OCI-LY3 (cell line): ENCODE measurements at regions not wholly inside any gene's neighbourhood (a gene's known extent, or its start where the extent isn't known, plus 50 kb on each side); places are given as distances from the start of the nearest gene placed in this dataset.

Experiments used
- H2AFZ ChIP-seq: fragments of 200-600, 300-600 bp; shearing (Covaris generic); 2 replicates; pipeline ENCODE4 v1.6.0; 2014; ENCODE audit warnings: antibody characterized with exemption, low read depth, low read length
- H3K27ac ChIP-seq: fragments of 200-600, 300-600 bp; sonication (generic); 2 replicates; pipeline ENCODE4 v1.5.1; 2014; ENCODE audit warnings: mild to moderate bottlenecking, low read length, moderate library complexity, mixed read lengths
- H3K27me3 ChIP-seq: fragments of 200-600, 300-600 bp; sonication (generic); 2 replicates; pipeline ENCODE4 v1.6.1; 2014; ENCODE audit warnings: low read depth, low read length, mixed read lengths
- H3K36me3 ChIP-seq: fragments of 200-600, 300-600 bp; sonication (generic); replicated peaks from 2 replicates; pipeline ENCODE3; 2014; ENCODE audit warnings: low read depth, low read length, mixed read lengths
- H3K4me1 ChIP-seq: fragments of 300-600, 200-600 bp; sonication (generic); 2 replicates; pipeline ENCODE4 v1.6.1; 2014; ENCODE audit warnings: low read length, mixed read lengths
- H3K4me2 ChIP-seq: fragments of 200-600, 300-600 bp; sonication (generic); 2 replicates; pipeline ENCODE4 v1.6.1; 2014; ENCODE audit warnings: low read length, mixed read lengths
- H3K4me3 ChIP-seq: fragments of 300-600, 200-600 bp; sonication (generic); 2 replicates; pipeline ENCODE4 v1.5.1; 2014; ENCODE audit warnings: antibody characterized with exemption, mild to moderate bottlenecking, low read length, moderate library complexity
- H3K79me2 ChIP-seq: fragments of 300-600, 200-600 bp; shearing (Covaris generic); 2 replicates; pipeline ENCODE4 v1.6.1; 2014; ENCODE audit warnings: mild to moderate bottlenecking, low read length, mixed read lengths
- H3K9ac ChIP-seq: fragments of 300-600, 200-600 bp; shearing (Covaris generic); 2 replicates; pipeline ENCODE4 v1.6.0; 2014; ENCODE audit warnings: mild to moderate bottlenecking, low read length, moderate library complexity
- H3K9me3 ChIP-seq: fragments of 200-600, 300-600 bp; shearing (Covaris generic); 2 replicates; pipeline ENCODE4 v1.6.1; 2014; ENCODE audit warnings: low read length, mixed read lengths; ENCODE audit not compliant: insufficient read depth
- H4K20me1 ChIP-seq: fragments of 200-600, 300-600 bp; sonication (generic); 2 replicates; pipeline ENCODE4 v1.6.1; 2016; ENCODE audit warnings: low read length, mixed read lengths; ENCODE audit not compliant: insufficient read depth
- CTCF ChIP-seq: fragments of 200-600, 300-600 bp; sonication (generic); IDR thresholded peaks from 2 replicates; pipeline ENCODE4 v1.5.1; 2014; ENCODE audit warnings: antibody characterized with exemption, low read length, low read depth
- EZH2phosphoT487 ChIP-seq: fragments of 200-600 bp; shearing (Covaris generic); IDR thresholded peaks from 2 replicates; pipeline ENCODE4 v1.6.1; 2018; ENCODE audit warnings: antibody characterized with exemption, mixed run types, low read depth

- Histone ChIP-seq H3K4me1 (no peaks in the 10 kb centered on the region), H3K36me3 (no peaks in the 10 kb centered on the region), H3K79me2 (no peaks in the 10 kb centered on the region), H2AFZ (no peak overlapping the region), H3K27me3 (no peaks in the 10 kb centered on the region), H4K20me1 (no peaks in the 10 kb centered on the region), H3K9ac (no peak overlapping the region), H3K9me3 (no peaks in the 10 kb centered on the region; the same call in 1 of the 2 replicates), H3K4me3 (no peak overlapping the region), H3K4me2 (no peak overlapping the region), H3K27ac (no peak overlapping the region)
- no peak for TF ChIP-seq CTCF
- no peak for TF ChIP-seq EZH2phosphoT487
Observed at GRCh38 chr2:145339646-145340045, 819.7 kb upstream of the ZEB2 start.

GRCh38 chr2:145332210-145332898 is 812.4 kb upstream of the ZEB2 start:
- no peaks in the 10 kb centered on the region for H3K9me3 ChIP-seq
- no peak overlapping the region for H3K4me2 ChIP-seq
- no peaks in the 10 kb centered on the region for H3K27me3 ChIP-seq
- no peak for TF ChIP-seq CTCF
- no peak for TF ChIP-seq EZH2phosphoT487
- no peak overlapping the region for H3K4me3 ChIP-seq
- H3K36me3 ChIP-seq: no peaks in the 10 kb centered on the region
- H3K79me2 ChIP-seq: no peaks in the 10 kb centered on the region
- H3K9ac ChIP-seq: no peak overlapping the region
- no peak overlapping the region; the same call in 1 of the 2 replicates for H2AFZ ChIP-seq
- H3K4me1 ChIP-seq: peaks cover 6% of the 10 kb centered on the region
- H3K27ac ChIP-seq: no peak overlapping the region
- no peaks in the 10 kb centered on the region for H4K20me1 ChIP-seq

GRCh38 chr2:145329971-145330370 is 810.1 kb upstream of the ZEB2 start:
- H4K20me1 ChIP-seq: no peaks in the 10 kb centered on the region
- H3K36me3 ChIP-seq: no peaks in the 10 kb centered on the region
- no peaks in the 10 kb centered on the region for H3K9me3 ChIP-seq
- H3K4me1 ChIP-seq: peaks cover 6% of the 10 kb centered on the region
- H2AFZ ChIP-seq: no peak overlapping the region
- TF ChIP-seq EZH2phosphoT487 (no peak), CTCF (no peak)
- H3K9ac ChIP-seq: no peak overlapping the region
- no peak overlapping the region for H3K4me3 ChIP-seq
- no peak overlapping the region for H3K27ac ChIP-seq
- no peaks in the 10 kb centered on the region for H3K79me2 ChIP-seq
- H3K4me2 ChIP-seq: no peak overlapping the region
- no peaks in the 10 kb centered on the region for H3K27me3 ChIP-seq

- Histone ChIP-seq H3K4me2 (no peak overlapping the region), H2AFZ (no peak overlapping the region), H4K20me1 (no peaks in the 10 kb centered on the region), H3K36me3 (no peaks in the 10 kb centered on the region), H3K9me3 (no peaks in the 10 kb centered on the region), H3K27me3 (no peaks in the 10 kb centered on the region), H3K9ac (no peak overlapping the region), H3K4me1 (peaks cover 8% of the 10 kb centered on the region), H3K4me3 (no peak overlapping the region), H3K79me2 (no peaks in the 10 kb centered on the region), H3K27ac (no peak overlapping the region)
- no peak for TF ChIP-seq EZH2phosphoT487
- no peak for TF ChIP-seq CTCF
Observed at GRCh38 chr2:145325485-145325884, 805.6 kb upstream of the ZEB2 start.
